HG02678 (cell line): ENCODE measurements at regions not wholly inside any gene's neighbourhood (a gene's known extent, or its start where the extent isn't known, plus 50 kb on each side); places are given as distances from the start of the nearest gene placed in this dataset.
"Not testable (repeated sequence)": the region's sequence is repeated elsewhere in the genome, so short reads cannot be mapped to it uniquely, and the experiment has no call there.

Experiments
- ATAC-seq: cut with Tn5 transposase; IDR thresholded peaks from one replicate; pipeline ENCODE4 v1.9.1; 2021; ENCODE audit warnings: mild to moderate bottlenecking, moderate library complexity; ENCODE audit not compliant: unreplicated experiment

- no peak for ATAC-seq
Measured at GRCh38 chr13:32828711-32829110, 187.5 kb upstream of the KL start.

- no peak for ATAC-seq
Measured at GRCh38 chr13:32829269-32829668, 187.0 kb upstream of the KL start.

DNA sequence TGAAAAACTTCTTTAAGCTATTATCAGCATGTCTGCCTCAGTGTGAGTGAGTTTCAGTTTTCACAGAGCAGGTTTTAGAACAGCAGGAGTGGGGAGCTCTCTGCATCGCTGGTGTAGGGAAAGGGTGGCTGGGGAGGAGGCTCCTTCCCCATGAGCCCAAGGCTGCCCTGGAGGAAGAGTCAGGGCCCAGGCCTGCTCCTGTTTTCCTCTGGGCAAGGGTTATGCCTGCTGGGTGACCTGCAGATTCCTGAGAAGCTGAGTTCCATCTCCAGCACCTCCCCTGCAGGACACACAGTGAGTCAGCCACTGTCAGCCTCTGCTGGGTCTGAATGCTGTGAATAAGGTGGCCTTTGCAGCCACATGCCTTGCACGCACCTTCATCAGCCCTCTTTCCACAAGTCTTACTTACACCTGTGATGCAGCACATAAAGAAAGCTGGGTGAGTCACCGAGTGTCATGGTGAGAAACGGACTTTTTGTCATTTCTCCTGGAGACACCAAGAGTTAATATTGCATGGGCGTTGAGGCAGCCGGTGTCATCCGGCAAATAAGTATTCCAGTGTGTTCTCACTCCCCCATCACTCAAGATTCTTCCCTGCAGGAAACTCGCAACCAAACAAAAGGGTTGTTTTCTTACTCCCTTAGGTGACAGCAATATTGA, 186.4 kb upstream of the KL start:
- no peak for ATAC-seq

GRCh38 chr13:32830336-32831031, 185.7 kb upstream of the KL start:
- no peak for ATAC-seq

DNA sequence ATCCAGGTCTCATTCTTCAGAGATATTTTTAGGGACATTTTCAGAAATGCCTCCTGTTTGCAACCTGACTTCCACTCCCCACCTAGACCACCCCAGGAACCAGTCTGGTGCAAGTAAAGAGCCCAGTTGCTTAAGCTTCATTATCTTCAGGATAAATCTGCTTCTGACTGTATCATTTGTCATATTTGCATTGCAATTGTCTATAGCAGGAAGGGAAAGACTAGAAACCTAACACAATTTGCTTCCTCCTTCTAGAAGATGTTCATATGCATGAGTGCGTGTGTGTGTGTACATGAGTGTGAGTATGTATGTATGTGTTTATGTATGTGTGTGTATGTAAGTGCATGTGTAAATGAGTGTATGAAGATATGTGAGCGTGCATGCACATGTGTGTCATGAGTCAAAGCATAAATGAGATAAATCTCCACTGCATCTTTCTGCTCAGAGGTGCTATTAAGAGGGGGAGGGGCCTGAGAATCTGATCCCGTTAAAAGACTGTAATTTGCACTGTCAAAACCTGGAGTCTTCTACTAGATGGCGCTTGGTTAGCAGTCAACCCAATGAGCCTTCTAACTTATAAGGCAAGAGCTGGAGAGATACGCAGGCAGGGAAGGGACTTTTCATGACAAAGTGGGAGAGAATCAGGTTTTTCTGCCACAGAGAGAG, 178.8 kb upstream of the KL start:
- no peak for ATAC-seq

- no peak for ATAC-seq
Measured at GRCh38 chr13:32837973-32838927, 178.0 kb upstream of the KL start.

GRCh38 chr13:32838945-32839344, 177.3 kb upstream of the KL start:
- peak; percentile 60 for ATAC-seq

GRCh38 chr13:32840113-32840512, 176.1 kb upstream of the KL start:
- ATAC-seq = no peak

- no peak for ATAC-seq
Measured at GRCh38 chr13:32840989-32841713, 175.1 kb upstream of the KL start.

DNA sequence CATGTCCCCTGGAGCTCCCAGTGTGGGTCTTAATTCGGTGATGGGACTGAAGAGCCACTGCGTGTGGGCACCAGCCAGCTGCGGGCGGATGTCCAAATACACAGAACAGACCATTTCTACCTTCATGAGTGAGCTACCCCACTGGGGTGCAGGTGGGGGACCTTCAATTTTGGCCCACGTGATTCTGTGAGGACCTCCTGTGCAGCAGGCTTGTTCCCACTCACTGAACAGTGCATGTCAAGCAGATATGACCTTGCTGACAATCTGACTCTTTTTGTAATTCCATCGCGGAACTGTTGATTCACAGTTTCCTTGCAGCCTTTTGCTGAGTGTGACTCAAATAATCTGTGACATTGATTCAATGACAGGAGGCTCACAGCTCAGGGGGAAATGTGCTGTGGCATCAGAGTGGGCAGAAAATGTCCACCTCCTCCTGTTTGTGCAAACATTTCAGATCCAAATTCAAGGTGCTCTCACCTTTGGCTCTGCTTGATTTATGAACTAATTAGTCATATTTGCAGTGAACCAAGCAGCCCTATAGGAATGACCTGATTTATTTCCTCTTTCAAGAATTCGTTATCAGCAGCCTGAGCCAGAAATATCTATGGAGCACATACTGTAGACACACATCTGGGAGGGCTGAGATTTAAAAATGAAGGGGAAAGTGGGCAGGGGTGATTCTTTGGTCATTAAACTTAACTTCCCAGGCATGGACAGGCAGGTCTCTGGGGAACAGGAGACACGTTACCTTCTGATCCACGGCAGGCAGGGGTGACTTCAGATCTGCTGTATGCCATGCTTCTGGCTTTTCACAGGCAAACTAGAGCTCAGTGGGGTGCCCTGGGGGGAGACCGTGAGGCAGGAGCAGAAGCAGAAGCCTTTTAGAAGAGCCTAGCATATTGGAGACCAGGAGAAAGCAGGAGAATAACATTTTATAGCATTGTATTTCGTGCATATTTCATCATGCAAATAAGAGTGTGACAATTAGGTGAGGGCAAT, 170.0 kb upstream of the KL start:
- ATAC-seq = no peak

DNA sequence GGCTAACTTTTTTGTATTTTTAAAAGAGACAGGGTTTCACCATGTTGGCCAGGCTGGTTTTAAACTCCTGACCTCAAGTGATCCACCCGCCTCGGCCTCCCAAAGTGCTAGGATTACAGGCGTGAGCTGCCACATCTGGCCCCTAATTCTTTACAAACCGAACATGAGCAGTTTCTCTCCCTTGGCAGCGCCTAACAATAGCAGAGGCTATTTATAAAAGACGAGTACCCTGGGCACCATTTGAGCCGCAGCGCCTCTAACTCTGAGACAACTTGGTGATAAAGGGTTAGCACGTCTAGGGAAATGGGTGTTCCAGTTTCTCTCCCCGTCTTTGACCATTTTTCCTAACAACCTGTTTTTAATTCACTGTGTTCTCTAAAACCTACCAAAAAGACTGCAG, 168.2 kb upstream of the KL start:
- not testable (repeated sequence) for ATAC-seq

DNA sequence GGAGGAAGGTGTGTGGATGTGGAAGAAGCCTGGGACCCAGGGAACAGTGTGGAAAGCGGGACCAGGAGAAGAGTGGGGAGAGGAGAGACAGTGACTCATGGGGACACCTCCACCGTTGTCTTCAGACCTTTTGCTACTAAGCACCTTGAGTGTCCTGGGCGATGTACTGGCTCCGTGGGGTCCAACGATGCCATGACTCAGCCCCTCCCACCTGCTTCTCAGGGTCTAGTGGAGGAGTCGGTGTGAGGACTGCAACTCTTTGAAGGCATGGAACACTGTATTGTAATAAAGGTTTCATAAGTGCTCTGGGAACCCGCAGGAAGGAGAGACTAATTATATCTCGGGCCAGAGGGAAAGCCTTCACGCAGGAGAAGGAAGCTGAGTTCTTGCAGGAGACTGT, 166.9 kb upstream of the KL start:
- no peak for ATAC-seq

DNA sequence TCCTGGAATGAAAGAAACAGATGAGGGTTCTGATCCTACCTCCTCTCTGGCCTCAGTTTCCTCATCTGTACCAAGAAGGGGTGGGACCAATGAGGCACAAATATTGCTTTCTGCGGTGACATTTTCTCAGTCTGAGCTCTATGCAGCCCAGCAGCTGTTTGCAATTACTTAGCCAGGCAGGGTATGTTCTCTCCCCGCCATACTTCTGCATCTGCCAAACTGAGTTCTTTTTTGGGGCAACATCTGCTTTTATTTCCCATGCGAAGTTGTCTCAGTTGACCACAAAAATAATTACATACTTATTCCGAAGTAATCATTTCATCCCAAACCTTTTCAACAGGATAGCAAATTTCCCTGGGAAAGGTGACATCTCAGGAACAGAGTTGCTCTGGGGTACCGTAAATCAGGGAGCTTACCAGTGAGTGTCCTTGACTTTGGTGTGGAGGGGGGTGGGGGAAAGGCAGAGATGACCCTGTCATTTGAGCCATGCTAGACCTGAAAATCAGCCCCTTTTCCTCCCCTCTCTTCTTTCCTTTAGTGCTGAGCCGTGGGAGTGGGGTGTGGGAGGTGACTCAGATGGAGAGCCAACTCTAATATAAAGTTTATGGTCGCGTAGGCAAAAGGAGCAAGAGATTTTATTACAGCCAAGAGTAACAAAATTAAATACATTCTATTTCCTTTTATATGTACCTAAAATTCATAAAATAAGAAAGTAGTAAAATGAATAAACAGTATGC, 165.7 kb upstream of the KL start:
- ATAC-seq = no peak

GRCh38 chr13:32851083-32852069, 164.8 kb upstream of the KL start:
- no peak for ATAC-seq

- ATAC-seq = no peak
Measured at GRCh38 chr13:32852526-32852925, 163.7 kb upstream of the KL start.

GRCh38 chr13:32857077-32857476, 159.1 kb upstream of the KL start:
- ATAC-seq = no peak

GRCh38 chr13:32857689-32858088, 158.5 kb upstream of the KL start:
- ATAC-seq = no peak
